Stimulated activated CD8-positive, alpha-beta memory T cell treated with anti-CD3 and anti-CD28 coated beads, Interleukin-4, amount 100 ng/mL, for 48 hours (primary cell): ENCODE measurements at regions not wholly inside any gene's neighbourhood (a gene's known extent, or its start where the extent isn't known, plus 50 kb on each side); places are given as distances from the start of the nearest gene placed in this dataset.
A peak's percentile ranks its signal among the peaks of the same experiment; 100 is the strongest.

Source experiments
- DNase-seq: peaks from one replicate; pipeline ENCODE4 v3.0.0-alpha.2; 2020

- no peak for DNase-seq
Measured at GRCh38 chrX:151476604-151477303, 79.7 kb downstream of the VMA21 start.

GRCh38 chrX:151478058-151478457 lies 81.1 kb downstream of the VMA21 start:
- no peak for DNase-seq

GRCh38 chrX:151488677-151489076 lies 74.8 kb upstream of the PASD1 start:
- DNase-seq = peak; percentile 20

- peak; percentile 21 for DNase-seq
Measured at GRCh38 chrX:151505796-151506195, 57.7 kb upstream of the PASD1 start.

GRCh38 chrX:151510203-151510602 lies 53.3 kb upstream of the PASD1 start:
- no peak for DNase-seq

GRCh38 chrX:151513472-151513871 lies 50.0 kb upstream of the PASD1 start:
- DNase-seq = no peak
